HG03460 (cell line): ENCODE measurements at regions not wholly inside any gene's neighbourhood (a gene's known extent, or its start where the extent isn't known, plus 50 kb on each side); places are given as distances from the start of the nearest gene placed in this dataset.
"Not testable (repeated sequence)": the region's sequence is repeated elsewhere in the genome, so short reads cannot be mapped to it uniquely, and the experiment has no call there.

ENCODE experiments used
- ATAC-seq: cut with Tn5 transposase; IDR thresholded peaks from one replicate; pipeline ENCODE4 v1.9.1; 2021; ENCODE audit not compliant: unreplicated experiment

GRCh38 chr3:72028726-72029125 is 243.8 kb upstream of the PROK2 start:
- ATAC-seq: not testable (repeated sequence)

- ATAC-seq: not testable (repeated sequence)
Measured at GRCh38 chr3:72028307-72028706, 243.4 kb upstream of the PROK2 start.

GRCh38 chr3:72027728-72028127 is 242.8 kb upstream of the PROK2 start:
- not testable (repeated sequence) for ATAC-seq

GRCh38 chr3:72022027-72022426 is 237.1 kb upstream of the PROK2 start:
- ATAC-seq: no peak

GRCh38 chr3:72021531-72021930 is 236.6 kb upstream of the PROK2 start:
- ATAC-seq: no peak

GRCh38 chr3:72018343-72018984 is 233.5 kb upstream of the PROK2 start:
- no peak for ATAC-seq

- ATAC-seq: no peak
Measured at GRCh38 chr3:72017935-72018334, 233.0 kb upstream of the PROK2 start.

GRCh38 chr3:72017311-72017710 is 232.4 kb upstream of the PROK2 start:
- no peak for ATAC-seq

GRCh38 chr3:72015463-72015862 is 230.5 kb upstream of the PROK2 start:
- ATAC-seq: no peak

- ATAC-seq: no peak
Measured at GRCh38 chr3:72013084-72013483, 228.1 kb upstream of the PROK2 start.

- ATAC-seq: no peak
Measured at GRCh38 chr3:72012363-72012762, 227.4 kb upstream of the PROK2 start.

GRCh38 chr3:72011485-72011884 is 226.5 kb upstream of the PROK2 start:
- no peak for ATAC-seq

- ATAC-seq: no peak
Measured at GRCh38 chr3:72009851-72010443, 225.0 kb upstream of the PROK2 start.

GRCh38 chr3:72008226-72008996 is 223.5 kb upstream of the PROK2 start:
- ATAC-seq: no peak

GRCh38 chr3:72006631-72007556 is 221.9 kb upstream of the PROK2 start:
- ATAC-seq: no peak

GRCh38 chr3:72004749-72005292 is 219.9 kb upstream of the PROK2 start:
- no peak for ATAC-seq

- no peak for ATAC-seq
Measured at GRCh38 chr3:72003936-72004335, 219.0 kb upstream of the PROK2 start.

- no peak for ATAC-seq
Measured at GRCh38 chr3:72001758-72002157, 216.8 kb upstream of the PROK2 start.

GRCh38 chr3:71998995-71999673 is 214.2 kb upstream of the PROK2 start:
- ATAC-seq: no peak

GRCh38 chr3:71997066-71997653 is 212.2 kb upstream of the PROK2 start:
- ATAC-seq: no peak
